Hematopoietic multipotent progenitor cell (in vitro differentiated cells): ENCODE measurements at regions not wholly inside any gene's neighbourhood (a gene's known extent, or its start where the extent isn't known, plus 50 kb on each side); places are given as distances from the start of the nearest gene placed in this dataset.
"Not testable (repeated sequence)": the region's sequence is repeated elsewhere in the genome, so short reads cannot be mapped to it uniquely, and the experiment has no call there.

ENCODE experiments used
- DNase-seq, 3 donors: peaks; one replicate each; pipeline ENCODE4 v3.0.0-alpha.2; 2011 to 2015; ENCODE audit warnings: low read depth in 2 of 3, low spot score in 2 of 3

DNA sequence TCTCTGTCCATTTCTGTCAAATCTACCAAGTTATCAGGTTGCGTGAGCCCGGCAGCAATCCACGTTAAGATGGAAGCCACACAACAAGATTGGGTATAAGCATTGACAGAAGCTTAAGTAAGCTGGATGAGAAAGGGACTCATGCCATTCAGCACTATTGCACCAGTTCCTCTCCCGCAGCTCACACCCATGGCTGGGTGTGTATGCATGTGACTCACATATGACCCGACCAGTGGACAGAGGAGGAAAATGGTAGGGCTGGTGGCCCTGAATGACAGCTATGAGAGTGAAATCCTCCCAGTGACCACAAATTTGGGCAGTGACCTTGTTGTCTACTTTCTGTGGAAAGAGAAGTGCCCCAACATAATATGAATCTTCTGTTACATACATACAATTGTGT, 113.5 kb downstream of the OTOR start:
- DNase-seq, result no peak

DNA sequence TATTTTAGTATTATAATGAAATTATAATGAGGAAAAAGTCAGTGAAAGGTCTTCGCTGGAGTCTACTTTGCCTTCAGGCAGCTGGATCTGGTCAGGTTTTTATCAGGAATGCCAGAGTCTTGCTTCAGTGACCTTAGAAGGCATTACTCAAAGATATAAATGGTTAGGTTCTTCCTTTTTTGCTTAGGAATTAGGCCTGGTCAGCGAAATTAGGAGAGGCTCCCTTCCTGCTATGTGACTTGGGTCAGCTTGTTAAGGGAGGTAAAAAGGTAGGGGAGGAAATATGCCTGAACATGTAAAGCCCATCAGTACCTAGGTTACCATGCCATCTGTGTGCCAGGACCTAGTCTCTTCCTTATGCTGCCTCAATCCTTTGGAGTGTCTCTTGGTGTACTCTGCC, 115.1 kb downstream of the OTOR start:
- DNase-seq, result no peak

DNA sequence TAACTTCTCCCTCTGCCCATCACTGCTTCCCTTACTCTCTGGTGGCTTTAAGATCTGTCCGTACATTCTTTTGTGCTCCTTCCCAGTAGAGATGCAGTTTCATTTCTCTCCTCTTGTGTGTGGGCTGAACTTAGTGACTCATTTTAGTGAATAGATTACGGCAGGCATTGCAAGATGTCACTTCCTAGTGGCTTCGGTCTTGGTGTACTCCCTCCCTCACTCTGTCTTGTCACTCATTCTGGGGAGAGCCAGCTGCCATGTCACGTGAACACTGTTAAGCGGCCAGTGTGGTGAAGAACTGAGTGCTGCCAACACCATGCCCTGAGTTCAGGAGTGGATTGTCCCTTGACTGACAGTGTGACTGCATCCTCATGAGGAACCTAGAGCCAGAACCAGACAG, 115.9 kb downstream of the OTOR start:
- DNase-seq, result no peak

DNA sequence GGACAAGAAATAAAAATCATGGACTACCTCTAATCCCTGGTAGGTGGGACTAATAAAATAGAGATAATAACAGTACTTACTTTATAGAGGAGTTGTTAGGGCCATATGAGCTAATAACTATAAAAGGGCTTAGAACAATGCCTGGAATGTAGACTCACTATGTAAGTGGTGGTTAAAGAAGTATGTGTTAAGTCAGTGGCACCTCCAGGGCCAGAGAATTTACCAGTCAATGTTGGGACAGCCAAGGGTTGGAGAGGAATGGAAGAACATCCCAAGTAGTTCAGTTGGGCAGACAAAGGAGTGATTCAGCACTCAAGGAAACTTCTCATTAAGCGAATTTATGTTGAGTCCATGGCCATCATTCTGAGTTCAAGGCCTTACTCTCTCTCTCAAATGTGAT, 116.8 kb downstream of the OTOR start:
- DNase-seq, result no peak

DNA sequence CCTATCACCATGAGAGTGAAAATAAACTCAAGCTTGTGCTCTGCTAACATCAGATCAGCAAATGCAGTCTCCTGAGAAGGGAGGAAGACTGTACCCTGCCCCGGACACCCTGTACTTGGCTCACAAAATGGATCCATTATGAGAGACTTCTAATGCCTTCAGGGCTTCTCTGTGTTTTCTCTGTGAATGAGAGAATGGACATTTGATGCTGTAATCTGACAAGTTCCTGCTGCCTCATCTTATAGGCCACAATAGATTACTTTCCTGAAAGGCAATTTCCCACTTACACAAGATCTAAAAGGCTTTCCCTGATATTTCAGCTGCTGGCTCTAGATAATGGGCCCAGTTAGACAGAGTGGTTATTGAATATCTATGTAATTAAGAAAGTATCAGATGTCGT, 117.2 kb downstream of the OTOR start:
- DNase-seq, result no peak

DNA sequence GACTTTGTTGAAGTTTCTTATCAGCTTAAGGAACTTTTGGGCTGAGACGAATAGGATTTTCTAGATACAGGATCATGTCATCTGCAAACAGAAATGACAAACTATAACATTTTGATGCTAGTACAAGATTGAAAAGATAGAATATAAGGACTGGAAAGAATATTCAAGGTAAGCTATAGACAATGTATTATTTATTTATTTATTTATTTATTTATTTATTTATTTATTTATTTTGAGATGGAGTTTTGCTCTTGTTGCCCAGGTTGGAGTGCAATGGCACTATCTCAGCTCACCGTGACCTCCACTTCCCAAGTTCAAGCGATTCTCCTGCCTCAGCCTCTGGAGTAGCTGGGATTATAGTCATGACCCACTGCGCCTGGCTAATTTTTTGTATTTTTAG, 125.0 kb downstream of the OTOR start:
- not testable (repeated sequence) for DNase-seq

DNA sequence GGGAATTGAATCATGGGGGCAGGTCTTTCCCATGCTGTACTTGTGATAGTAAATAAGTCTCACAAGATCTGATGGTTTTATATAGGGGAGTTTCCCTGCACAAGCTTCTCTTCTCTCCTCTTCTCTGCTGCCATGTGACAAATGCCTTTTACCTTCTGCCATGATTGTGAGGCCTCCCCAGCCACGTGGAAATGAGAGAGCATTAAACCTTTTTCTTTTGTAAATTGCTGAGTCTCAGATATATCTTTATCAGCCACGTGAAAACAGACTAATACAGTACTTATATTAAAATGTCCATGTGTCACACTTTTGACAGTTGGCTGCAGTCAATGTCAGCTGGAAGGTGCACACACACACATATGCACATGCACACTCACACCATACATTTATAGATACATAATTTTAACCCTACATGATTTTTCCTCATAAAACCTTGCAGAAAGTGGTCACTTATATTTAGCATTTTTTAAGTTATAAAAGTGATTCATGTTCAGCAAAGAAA, 128.9 kb downstream of the OTOR start:
- no peak for DNase-seq

DNA sequence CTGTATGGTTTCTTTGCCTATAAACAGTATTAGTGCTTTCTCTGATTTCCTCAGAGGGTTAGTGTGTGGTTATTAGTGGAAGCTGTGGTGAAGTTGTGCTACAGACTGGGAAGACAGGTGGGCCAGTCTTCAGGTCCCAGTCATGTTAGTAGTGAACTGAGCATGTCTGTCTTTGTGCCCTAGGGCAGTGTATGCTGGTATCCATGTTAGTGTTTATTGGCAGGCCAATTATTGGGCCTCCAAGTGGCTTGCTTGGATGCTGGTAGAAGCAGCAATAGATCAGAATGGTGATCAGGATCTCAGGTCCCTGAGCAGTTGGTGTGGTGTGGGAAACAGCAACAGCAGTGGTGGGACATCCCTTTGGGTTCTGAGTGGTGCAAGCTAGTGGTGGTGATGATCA, 137.6 kb downstream of the OTOR start:
- no peak for DNase-seq

DNA sequence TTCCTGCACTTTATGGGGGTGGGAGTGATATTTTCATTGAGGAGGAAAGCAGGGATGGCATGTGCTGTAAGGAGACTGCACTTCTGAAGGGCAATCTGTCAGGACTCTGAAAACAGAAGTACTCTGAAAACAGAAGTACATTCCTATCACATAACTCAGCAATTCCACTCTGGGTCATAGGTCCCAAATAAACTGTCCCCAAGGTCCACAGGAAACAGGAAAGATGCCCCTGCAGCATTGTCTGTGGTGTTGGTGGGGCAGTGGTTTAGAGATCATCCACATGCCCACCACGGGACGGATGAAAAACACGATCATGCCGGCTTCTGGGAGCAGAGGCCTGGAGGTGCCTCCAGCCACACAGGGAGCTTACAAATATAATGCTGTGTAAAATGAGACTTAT, 150.3 kb downstream of the OTOR start:
- no peak for DNase-seq

DNA sequence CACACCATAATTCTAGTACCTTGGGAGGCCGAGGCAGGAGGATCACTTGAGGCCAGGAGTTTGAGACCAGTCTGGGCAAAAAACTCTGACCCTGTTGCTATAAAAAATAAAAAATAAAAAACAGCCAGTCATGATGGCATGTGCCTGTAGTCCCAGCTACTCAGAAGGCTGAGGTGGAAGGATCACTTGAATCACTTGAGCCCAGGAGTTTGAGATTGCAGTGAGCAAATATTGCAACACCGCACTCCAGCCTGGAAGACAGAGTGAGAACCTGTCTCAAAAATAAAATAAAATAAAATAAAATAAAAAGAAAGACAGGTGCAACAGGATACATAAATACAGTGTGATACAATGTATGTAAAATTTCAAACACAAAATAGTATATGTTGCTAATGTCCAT, 154.5 kb downstream of the OTOR start:
- no peak for DNase-seq

DNA sequence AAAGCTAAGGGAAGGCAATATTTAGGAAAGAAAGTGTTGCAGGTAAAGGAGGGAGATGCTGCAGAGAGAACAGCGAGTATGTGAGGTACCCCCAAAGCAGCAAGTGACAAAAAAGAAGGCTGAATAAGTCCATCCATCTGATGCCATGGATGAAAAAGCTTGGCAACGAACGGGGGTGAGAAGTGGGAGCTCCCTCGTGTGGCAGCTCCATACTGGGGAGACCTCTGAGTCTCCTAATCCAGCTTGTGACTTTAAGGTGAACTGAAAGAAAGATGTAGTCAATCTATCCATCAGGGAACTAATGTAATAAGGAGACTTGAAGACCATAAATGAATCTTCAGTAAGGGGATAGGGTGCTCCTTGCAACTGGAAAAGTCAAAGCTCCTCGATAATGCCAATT, 156.6 kb downstream of the OTOR start:
- no peak for DNase-seq

DNA sequence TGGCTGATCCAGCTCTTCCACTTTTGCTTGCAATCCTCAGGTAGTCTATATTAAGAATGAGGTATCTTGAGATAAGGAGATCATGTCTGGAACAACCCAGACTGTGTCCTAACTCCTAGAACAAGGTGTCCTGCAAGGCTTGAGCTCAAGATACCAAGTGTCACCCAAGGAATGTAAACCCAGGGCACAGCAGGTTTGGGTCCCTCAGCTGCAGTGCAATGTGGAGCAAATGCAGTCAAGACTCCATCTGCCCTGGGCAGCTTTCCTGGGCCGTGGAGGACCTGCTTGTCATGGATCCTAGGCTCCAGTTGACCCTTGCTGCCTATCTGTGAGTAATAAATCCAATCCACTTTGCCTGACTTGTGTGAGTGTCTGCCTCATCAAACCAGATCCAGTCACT, 166.1 kb downstream of the OTOR start:
- DNase-seq, result no peak

DNA sequence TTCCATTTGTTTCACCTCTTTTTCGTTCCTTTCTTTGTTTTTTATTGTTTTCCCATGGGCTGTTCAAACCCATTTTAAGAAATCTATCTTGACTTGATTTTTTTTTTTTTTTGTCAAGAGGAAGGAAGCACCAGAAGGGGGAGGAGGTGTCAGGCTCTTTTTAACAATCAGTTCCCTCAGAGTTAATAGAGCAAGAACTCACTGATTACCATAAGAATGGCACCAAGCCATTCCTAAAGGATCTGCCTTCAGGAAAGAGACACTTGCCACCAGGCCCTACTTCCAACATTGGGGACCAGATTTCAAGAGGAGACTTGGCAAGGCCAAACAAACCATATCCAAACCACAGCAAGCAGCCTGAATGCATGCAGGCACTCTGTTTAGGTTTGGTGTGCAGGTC, 168.0 kb downstream of the OTOR start:
- no peak for DNase-seq

DNA sequence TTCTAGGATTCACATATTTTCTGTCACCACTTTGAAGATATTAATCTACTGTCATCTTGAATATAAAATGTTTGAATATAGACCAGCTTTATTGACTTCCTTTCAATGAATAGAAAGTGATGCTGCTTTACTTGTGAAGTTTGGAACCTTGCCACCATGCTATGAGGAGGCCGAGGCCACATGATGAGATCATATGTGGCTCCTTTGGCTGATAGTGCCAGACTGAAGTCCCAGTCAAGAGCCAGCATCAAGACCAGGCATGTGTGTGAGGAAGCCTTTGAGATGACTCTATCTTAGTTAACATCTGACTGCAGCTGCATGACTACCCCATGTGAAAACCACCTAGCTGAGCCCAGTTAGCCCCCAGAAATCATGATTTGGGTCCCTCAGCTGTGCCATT, 169.5 kb downstream of the OTOR start:
- DNase-seq, result no peak

DNA sequence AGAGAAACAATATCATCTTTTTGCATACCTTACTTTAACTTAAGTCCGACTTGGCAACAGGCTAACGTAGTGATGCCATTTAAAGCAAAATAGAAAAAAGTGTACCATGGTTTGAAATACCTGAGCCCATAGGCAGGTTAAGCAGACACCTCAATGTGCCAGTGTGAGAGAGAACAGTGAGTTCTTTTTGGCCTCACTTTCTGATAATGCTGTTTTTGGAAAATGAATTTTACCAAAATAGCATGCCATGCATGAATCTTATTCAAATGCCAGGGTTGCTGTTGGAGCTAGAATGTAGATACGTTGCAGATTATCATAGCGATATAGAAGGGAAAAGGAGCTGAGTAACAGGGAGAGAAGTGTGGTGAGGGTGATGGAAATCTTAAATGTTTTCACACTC, 170.2 kb downstream of the OTOR start:
- no peak for DNase-seq

DNA sequence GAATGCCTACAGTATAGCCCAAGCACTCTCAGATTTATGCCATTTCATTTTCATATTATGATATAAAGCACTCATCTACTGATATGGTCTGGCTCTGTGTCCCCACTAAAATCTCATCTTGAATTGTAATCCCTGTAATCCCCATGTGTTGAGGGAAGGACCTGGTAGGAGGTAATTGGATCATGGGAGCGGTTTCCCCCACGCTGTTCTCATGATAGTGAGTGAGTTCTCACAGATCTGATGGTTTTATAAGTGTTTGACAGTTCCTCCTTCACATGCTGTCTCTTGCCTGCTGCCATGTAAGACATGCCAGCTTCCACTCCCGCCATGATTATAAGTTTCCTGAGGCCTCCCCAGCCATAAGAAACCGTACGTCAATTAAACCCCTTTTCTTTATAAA, 171.7 kb downstream of the OTOR start:
- no peak for DNase-seq

DNA sequence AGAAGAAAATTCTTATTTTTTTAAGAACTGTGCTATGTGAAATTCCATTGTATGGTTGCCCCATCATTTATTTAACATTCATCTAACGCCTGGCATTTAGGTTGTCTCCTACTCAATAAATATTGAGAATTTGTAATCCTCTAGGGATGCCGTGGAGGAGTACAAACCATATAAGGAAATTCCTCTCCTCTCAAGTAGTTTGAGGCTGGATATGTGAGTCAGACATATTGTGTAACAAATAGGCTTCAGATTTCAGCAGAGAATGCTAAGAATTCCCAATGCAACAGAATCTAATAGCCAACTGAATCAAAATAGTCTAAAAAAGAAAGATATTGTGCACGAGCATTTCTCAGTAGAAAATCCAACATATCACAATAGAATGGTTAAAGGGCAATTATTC, 174.7 kb downstream of the OTOR start:
- no peak for DNase-seq

DNA sequence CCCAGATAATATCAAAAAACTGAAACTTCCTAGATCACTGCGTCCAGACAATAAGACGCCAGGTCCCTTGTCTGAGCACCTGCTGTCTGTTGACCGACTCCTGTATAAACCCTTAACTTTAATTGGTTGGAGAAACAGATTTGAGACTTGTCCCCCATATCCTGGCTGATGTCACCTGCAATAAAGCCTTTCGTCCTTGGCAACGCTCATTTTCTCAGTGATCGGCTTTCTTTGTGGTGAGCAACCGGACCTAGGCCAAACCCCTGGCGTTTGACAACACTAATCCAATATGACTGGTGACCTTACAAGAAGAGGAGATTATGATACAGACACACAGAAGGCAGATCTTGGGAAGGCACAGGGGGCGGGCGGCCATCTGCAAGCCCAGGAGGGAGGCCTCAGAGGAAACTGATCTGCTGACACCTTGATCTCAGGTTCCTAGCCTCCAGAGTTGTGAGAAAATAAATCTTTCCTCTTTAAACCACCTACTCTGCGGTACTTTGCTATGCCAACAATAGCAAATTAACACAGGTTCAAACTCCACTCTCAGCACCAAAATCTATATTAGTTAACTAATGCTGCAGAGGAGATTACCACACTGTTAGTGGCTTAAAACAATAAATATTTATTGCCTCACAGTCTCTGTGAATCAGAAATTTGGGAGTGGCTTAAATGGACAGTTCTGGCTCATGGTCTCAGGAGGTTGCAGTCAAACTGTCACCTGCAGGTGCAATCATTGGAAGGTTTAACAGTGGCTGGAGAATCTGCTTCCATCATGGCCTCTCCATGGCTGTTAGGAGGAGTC, 178.7 kb downstream of the OTOR start:
- DNase-seq, result no peak

DNA sequence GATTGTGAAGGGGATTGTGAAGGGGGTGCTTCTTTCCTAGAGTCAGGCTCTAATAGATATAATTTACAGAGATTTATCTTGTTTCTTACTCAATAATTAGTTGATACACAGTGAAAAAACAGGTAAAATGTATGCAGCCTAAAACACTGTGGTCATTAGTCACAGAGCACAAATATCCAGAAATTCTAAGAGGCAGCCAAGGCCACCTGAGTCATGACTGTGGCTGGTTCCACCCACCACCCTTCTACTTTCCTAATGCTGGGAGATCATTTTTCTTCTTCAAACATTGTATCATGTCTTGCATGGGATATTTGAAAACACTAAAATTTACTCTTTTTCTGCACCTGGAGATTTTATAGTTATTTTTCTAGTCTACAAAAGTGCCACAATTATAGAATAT, 181.6 kb downstream of the OTOR start:
- no peak for DNase-seq

DNA sequence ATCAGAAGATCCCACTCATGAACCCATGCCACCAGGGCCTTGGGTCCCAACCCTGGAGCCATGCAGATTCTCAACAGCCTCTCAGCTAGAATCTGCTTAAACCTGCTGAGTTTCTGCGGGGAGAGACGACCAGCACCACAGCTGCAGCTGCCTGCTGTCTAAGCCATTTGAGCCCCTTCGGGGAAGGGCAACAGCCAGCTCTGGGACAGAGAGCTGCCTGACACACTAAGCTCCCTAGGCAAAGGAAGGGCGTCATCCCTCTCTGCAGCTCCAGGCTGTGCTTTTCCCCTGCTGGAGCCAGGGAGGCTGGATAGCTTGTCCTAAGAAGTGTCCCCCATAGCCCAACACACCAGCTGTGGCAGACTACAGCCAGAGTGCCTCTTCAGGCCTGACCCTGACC, 182.5 kb downstream of the OTOR start:
- no peak for DNase-seq

DNA sequence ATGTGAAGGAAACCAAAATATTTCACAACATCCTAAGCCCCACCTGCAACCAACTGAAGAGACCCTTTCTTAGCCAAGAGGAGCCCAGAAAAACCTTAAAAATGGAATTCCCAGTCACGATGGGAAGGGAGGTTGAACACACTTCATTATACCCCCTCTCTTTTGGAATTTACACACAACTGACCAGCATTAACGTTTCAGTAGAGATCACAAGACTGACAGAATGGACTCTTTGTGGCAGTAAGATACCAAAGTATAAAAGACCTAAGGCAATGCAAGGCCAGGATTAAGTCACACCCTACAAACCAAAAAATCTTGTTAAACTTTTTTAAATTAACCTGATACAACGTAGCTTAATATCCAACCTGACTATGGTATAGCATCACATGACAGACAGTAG, 190.9 kb downstream of the OTOR start:
- DNase-seq, result no peak

DNA sequence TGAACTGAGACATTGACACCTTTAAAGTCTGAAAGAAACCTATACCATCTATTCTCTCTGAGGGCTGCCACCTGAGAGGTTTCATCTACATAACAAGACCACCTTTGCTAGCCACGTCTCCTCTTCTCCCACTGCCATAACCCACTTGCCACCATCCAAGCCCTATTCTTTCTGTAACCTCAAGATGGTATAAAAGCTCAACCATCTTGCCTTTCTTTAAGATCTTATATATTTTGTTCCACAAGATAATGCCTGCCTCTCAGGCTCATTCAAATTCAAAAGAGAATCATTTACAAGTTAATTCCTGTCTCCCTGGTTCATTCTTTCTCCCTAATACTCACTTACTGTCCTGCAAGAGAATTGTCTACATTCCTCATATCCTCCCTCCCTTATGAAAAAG, 192.5 kb downstream of the OTOR start:
- DNase-seq, result no peak

DNA sequence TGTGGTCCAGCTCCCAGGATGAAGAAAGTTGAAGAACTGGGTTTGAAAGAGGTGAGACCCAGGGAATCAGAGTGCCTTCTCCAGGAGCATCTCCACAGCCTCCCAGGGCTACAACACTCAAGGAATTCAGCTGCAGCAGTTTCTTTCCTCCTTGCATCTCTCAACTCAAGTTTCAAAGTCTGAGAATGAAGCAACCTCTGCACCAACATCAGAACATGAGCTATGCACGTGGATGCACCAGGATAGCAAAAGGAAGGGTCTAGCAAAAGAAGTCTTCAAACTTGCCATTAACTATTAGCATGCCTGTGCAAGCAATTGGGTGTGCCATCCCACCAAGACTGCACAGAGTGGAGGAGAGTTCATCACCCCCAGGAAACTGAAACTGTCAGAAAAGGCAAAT, 193.9 kb downstream of the OTOR start:
- DNase-seq, result no peak
